IPS-15b (cell line): ENCODE measurements at regions not wholly inside any gene's neighbourhood (a gene's known extent, or its start where the extent isn't known, plus 50 kb on each side); places are given as distances from the start of the nearest gene placed in this dataset.

ENCODE experiments used
- H3K27me3 ChIP-seq: one replicate; pipeline ENCODE4 v1.6.1; 2013; ENCODE audit warnings: low read length; ENCODE audit not compliant: control insufficient read depth, insufficient read depth
- H3K36me3 ChIP-seq: one replicate; pipeline ENCODE4 v1.6.1; 2013; ENCODE audit warnings: low read length; ENCODE audit not compliant: control insufficient read depth, insufficient read depth
- H3K4me1 ChIP-seq: one replicate; pipeline ENCODE4 v1.6.1; 2013; ENCODE audit warnings: mild to moderate bottlenecking, low read length; ENCODE audit not compliant: control insufficient read depth, insufficient read depth
- H3K4me3 ChIP-seq: one replicate; pipeline ENCODE4 v1.5.1; 2013; ENCODE audit warnings: low read depth, low read length
- H3K9ac ChIP-seq: one replicate; pipeline ENCODE4 v1.6.1; 2013; ENCODE audit warnings: low read depth, mild to moderate bottlenecking, low read length
- H3K9me3 ChIP-seq: one replicate; pipeline ENCODE4 v1.6.1; 2013; ENCODE audit warnings: mild to moderate bottlenecking, low read length; ENCODE audit not compliant: control insufficient read depth, insufficient read depth

DNA sequence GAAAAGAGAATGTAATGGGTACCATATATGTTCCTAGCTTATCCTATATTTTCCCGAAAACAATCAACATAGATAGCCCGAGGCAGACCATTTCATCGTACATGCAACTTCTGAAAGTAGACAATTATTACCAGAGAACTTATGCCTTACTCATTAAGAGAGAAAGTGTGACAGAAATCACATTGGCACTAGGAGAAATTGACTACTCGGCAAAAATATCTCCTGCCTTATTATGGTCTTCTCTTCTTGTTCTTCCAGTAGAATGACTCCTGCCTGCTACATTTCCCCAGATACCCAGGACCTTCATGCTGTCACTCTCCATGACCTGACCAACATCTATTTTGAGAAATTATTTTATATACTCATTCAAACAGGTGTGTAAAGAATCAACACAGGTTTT is 1015.7 kb downstream of the TUSC7 start:
- Histone ChIP-seq H3K9me3 (no peaks in the 10 kb centered on the region), H3K4me3 (no peak overlapping the region)

DNA sequence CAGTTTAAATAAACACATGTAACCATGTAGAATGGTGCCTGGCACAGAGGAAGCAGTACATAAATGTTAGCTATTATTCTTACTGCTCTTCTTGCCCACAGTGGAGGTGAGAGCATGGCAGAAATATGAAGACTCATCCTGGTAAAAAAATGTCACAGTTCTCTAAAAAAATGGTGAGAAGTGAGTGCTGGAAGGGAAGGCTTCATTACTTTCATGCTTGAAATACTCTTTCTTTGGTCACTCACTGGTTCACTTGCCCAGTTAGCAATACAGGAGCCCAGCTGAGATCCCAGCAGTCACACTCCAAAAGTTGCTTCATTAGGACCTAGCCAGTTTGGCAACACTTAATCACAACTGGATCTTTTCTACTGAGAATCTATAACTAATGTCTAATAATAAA is 1017.2 kb downstream of the TUSC7 start:
- Histone ChIP-seq H3K4me3 (no peak overlapping the region), H3K36me3 (no peaks in the 10 kb centered on the region), H3K9ac (no peak overlapping the region), H3K9me3 (no peaks in the 10 kb centered on the region), H3K27me3 (no peaks in the 10 kb centered on the region), H3K4me1 (no peaks in the 10 kb centered on the region)

More for the DNA sequence above, 1015.7 kb downstream of the TUSC7 start:
- Histone ChIP-seq H3K9ac (no peak overlapping the region), H3K27me3 (no peaks in the 10 kb centered on the region), H3K36me3 (no peaks in the 10 kb centered on the region), H3K4me1 (no peaks in the 10 kb centered on the region)

GRCh38 chr3:117728226-117728625 is 1018.6 kb downstream of the TUSC7 start:
- Histone ChIP-seq H3K9me3 (no peaks in the 10 kb centered on the region), H3K36me3 (no peaks in the 10 kb centered on the region), H3K4me3 (no peak overlapping the region), H3K27me3 (no peaks in the 10 kb centered on the region), H3K9ac (no peak overlapping the region), H3K4me1 (no peaks in the 10 kb centered on the region)

DNA sequence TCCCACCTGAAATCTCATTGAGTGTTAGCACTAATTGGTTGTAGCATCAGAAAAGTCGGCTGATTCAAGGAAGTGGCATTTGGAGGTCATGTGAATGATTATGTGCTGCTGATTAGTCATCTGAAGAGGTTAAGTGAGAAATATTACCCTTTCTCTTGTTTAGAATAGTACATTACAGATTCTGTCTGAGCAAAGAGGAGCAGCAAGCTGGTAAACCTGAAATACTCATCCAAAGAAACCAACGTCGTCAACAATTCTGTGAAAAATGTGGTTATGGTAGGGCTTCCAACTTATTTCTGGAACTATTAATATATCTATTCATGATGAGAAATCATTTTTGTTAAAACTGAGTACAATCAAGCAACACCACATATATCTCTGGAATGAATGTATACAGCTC is 1024.9 kb downstream of the TUSC7 start:
- H3K9me3 ChIP-seq = no peaks in the 10 kb centered on the region
- no peaks in the 10 kb centered on the region for H3K27me3 ChIP-seq
- no peak overlapping the region for H3K4me3 ChIP-seq
- H3K36me3 ChIP-seq = no peaks in the 10 kb centered on the region
- H3K9ac ChIP-seq = no peak overlapping the region
- peaks cover 3% of the 10 kb centered on the region for H3K4me1 ChIP-seq

- Histone ChIP-seq H3K4me1 (peaks cover 3% of the 10 kb centered on the region), H3K9ac (no peak overlapping the region), H3K9me3 (no peaks in the 10 kb centered on the region), H3K27me3 (no peaks in the 10 kb centered on the region), H3K36me3 (no peaks in the 10 kb centered on the region), H3K4me3 (no peak overlapping the region)
These were observed 1026.0 kb downstream of the TUSC7 start for GRCh38 chr3:117735481-117736101.

- no peaks in the 10 kb centered on the region for H3K9me3 ChIP-seq
- no peak overlapping the region for H3K4me3 ChIP-seq
- H3K36me3 ChIP-seq = no peaks in the 10 kb centered on the region
- H3K4me1 ChIP-seq = peaks cover 3% of the 10 kb centered on the region
- no peak overlapping the region for H3K9ac ChIP-seq
- no peaks in the 10 kb centered on the region for H3K27me3 ChIP-seq
These were observed 1027.3 kb downstream of the TUSC7 start for GRCh38 chr3:117736846-117737245.

DNA sequence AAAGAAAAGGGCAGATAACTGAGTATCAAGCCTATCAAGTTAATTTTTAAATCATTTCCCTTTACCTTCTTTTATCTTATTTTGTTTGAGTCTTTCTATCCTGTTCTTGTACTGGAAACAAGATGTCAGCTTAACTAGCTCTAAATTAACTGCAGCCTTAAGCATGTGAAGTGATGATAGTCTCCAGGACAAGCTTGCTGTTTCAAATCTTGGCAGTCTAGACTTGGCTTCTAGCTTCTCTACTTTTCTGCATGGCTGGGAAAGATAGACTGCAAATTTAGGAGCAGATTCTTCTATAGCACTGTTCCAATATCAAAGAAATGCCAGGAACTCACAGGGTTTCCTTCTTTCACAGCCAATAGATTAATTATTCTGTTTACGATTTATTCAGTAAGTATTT is 1034.4 kb downstream of the TUSC7 start:
- Histone ChIP-seq H3K4me1 (no peaks in the 10 kb centered on the region), H3K9ac (no peak overlapping the region), H3K36me3 (no peaks in the 10 kb centered on the region), H3K4me3 (no peak overlapping the region), H3K9me3 (no peaks in the 10 kb centered on the region), H3K27me3 (no peaks in the 10 kb centered on the region)

DNA sequence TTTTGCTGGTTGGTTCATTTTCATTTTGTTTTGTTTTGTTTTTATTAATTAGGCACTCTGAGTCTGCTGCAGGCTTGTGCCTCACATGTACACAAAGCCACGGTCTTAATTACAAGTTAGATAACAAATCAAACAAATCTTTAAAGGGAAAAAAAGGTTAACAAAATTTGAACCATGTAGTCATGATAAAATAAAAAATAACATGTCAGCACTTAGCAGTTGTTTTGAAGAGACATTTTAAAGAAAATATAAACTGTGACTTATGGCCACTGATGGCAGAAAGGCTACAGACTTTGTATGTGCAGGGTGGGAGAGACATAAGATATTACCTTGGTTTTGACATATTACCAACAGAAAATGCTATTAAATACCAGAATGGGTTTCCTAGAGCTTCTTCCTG is 1035.4 kb downstream of the TUSC7 start:
- Histone ChIP-seq H3K9me3 (no peaks in the 10 kb centered on the region), H3K9ac (no peak overlapping the region), H3K27me3 (no peaks in the 10 kb centered on the region), H3K36me3 (no peaks in the 10 kb centered on the region), H3K4me3 (no peak overlapping the region), H3K4me1 (no peaks in the 10 kb centered on the region)

- Histone ChIP-seq H3K27me3 (no peaks in the 10 kb centered on the region), H3K4me1 (no peaks in the 10 kb centered on the region), H3K36me3 (no peaks in the 10 kb centered on the region), H3K9me3 (no peaks in the 10 kb centered on the region), H3K9ac (no peak overlapping the region), H3K4me3 (no peak overlapping the region)
These were observed 1035.9 kb downstream of the TUSC7 start for GRCh38 chr3:117745516-117745915.

- Histone ChIP-seq H3K27me3 (no peaks in the 10 kb centered on the region), H3K36me3 (no peaks in the 10 kb centered on the region), H3K4me3 (no peak overlapping the region), H3K9ac (no peak overlapping the region), H3K9me3 (no peaks in the 10 kb centered on the region), H3K4me1 (no peaks in the 10 kb centered on the region)
These were observed 1036.5 kb downstream of the TUSC7 start for GRCh38 chr3:117746066-117746465.

DNA sequence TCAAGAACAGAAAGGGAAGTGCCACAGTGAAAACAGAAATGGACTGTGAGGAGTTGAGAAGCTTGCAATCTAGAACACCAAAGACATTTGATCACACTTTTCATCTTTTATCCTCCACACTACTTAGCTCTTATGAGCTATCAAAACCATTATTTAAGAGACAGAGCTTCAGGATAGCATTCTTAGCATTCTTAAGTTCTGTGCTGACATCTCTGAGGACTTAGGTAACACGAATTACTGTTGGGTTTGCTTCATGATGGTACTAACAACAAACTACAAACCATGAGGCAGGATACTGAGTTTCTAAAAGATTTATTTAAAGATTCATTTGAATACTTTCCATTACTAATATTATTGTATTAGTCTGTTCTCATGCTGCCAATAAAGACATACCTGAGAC is 1038.6 kb downstream of the TUSC7 start:
- Histone ChIP-seq H3K9ac (no peak overlapping the region), H3K4me3 (no peak overlapping the region), H3K9me3 (no peaks in the 10 kb centered on the region), H3K4me1 (no peaks in the 10 kb centered on the region), H3K27me3 (no peaks in the 10 kb centered on the region), H3K36me3 (no peaks in the 10 kb centered on the region)

GRCh38 chr3:117750674-117751269 is 1041.2 kb downstream of the TUSC7 start:
- Histone ChIP-seq H3K27me3 (no peaks in the 10 kb centered on the region), H3K9me3 (no peaks in the 10 kb centered on the region), H3K4me3 (no peak overlapping the region), H3K36me3 (no peaks in the 10 kb centered on the region), H3K9ac (no peak overlapping the region), H3K4me1 (no peaks in the 10 kb centered on the region)
